PC-3 (cell line): ENCODE measurements at regions not wholly inside any gene's neighbourhood (a gene's known extent, or its start where the extent isn't known, plus 50 kb on each side); places are given as distances from the start of the nearest gene placed in this dataset.

Experiments used
- EZH2 ChIP-seq: fragments of 300-600 bp; sonication (generic); IDR thresholded peaks from one replicate; pipeline ENCODE4 v1.6.1; 2017; ENCODE audit warnings: antibody characterized with exemption, mild to moderate bottlenecking, low read length; ENCODE audit not compliant: unreplicated experiment
- EZH2phosphoT487 ChIP-seq: fragments of 300-600 bp; sonication (generic); IDR thresholded peaks from 2 replicates; pipeline ENCODE4 v1.6.1; 2018; ENCODE audit warnings: mild to moderate bottlenecking, antibody characterized with exemption, low read length, borderline replicate concordance
- TF ChIP-seq, protein P1 (sequence below): fragments of 300-600 bp; sonication (generic); conservative IDR thresholded peaks from 2 replicates; pipeline ENCODE4 v1.5.1; 2017; ENCODE audit warnings: antibody characterized with exemption, low read depth, mild to moderate bottlenecking, low read length

GRCh38 chr17:65472666-65473309, 88.7 kb downstream of the AXIN2 start:
- TF ChIP-seq, protein P1, sequence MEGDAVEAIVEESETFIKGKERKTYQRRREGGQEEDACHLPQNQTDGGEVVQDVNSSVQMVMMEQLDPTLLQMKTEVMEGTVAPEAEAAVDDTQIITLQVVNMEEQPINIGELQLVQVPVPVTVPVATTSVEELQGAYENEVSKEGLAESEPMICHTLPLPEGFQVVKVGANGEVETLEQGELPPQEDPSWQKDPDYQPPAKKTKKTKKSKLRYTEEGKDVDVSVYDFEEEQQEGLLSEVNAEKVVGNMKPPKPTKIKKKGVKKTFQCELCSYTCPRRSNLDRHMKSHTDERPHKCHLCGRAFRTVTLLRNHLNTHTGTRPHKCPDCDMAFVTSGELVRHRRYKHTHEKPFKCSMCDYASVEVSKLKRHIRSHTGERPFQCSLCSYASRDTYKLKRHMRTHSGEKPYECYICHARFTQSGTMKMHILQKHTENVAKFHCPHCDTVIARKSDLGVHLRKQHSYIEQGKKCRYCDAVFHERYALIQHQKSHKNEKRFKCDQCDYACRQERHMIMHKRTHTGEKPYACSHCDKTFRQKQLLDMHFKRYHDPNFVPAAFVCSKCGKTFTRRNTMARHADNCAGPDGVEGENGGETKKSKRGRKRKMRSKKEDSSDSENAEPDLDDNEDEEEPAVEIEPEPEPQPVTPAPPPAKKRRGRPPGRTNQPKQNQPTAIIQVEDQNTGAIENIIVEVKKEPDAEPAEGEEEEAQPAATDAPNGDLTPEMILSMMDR: no peak
- TF ChIP-seq EZH2phosphoT487 (no peak), EZH2 (no peak)
